GM12874 (cell line): ENCODE measurements at regions not wholly inside any gene's neighbourhood (a gene's known extent, or its start where the extent isn't known, plus 50 kb on each side); places are given as distances from the start of the nearest gene placed in this dataset.

Experiments used
- TF ChIP-seq, protein P1 (sequence below): IDR thresholded peaks from 2 replicates; pipeline ENCODE4 v1.5.1; 2011; ENCODE audit warnings: low read depth, mild to moderate bottlenecking, control low read depth, low read length, moderate library complexity; ENCODE audit not compliant: insufficient read depth

DNA sequence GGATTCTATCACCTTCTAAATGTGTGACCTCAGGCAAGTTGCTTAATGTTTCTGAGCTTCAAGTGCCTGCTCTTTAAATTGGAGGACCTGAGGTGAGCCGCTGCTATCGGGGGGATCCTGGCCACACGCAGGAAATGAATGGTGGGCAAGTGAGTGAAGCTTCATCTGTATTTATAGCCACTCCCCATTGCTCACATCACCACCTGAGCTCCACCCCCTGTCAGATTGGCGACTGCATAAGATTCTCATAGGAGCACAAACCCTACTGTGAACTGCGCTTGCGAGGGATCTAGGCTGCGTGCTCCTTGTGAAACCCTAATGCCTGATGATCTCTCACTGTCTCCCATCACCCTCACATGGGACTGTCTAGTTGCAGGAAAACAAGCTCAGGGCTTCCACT is 158.6 kb upstream of the CCND2 start:
- TF ChIP-seq, protein P1, sequence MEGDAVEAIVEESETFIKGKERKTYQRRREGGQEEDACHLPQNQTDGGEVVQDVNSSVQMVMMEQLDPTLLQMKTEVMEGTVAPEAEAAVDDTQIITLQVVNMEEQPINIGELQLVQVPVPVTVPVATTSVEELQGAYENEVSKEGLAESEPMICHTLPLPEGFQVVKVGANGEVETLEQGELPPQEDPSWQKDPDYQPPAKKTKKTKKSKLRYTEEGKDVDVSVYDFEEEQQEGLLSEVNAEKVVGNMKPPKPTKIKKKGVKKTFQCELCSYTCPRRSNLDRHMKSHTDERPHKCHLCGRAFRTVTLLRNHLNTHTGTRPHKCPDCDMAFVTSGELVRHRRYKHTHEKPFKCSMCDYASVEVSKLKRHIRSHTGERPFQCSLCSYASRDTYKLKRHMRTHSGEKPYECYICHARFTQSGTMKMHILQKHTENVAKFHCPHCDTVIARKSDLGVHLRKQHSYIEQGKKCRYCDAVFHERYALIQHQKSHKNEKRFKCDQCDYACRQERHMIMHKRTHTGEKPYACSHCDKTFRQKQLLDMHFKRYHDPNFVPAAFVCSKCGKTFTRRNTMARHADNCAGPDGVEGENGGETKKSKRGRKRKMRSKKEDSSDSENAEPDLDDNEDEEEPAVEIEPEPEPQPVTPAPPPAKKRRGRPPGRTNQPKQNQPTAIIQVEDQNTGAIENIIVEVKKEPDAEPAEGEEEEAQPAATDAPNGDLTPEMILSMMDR, result no peak

DNA sequence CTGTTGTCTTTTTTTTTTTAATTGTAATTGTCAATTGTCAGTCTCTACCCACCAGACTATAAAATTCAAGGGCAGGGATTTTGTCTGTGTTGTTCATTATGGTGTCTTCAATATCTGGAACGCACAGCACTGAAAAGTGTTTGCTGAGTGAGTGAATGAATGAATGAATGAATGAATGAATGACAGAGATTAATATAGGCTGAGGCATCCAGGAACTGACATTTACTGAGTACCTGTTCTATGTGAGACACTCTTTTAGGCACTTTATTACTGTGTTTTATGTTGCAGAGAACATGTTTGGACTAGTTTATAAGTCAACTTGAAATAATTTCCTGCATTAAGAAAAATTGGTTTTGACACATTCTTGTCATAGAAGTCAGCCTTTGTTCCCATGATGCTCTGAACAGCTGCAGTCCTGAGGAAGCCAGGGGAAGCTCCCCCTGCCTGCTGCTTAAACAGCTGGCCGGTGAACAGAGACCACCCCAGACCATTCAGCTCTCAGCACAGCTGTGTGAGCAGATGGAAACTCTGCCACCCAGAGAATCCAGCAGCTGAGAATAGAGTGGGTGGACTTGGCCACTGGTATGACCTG is 160.7 kb upstream of the CCND2 start:
- TF ChIP-seq, protein P1, result no peak

DNA sequence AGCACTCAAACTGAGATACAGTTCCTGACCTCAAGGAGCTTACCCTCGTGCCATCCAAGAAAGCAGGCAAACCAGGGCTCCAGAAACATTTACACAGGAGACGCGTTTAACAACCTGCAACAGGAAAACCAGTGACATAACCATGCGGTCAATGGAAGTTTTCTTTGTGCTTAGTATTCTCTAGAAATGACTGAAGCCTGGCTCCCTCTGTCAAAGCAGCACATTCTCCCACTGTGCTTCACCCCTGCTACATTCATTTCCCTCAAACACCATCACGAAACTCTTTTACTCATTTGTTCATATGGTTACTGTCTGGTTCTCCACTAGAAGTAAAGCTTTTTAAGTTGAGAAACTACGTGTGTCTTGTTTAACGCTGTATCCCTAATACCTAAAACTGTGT is 161.3 kb upstream of the CCND2 start:
- TF ChIP-seq, protein P1, result no peak

DNA sequence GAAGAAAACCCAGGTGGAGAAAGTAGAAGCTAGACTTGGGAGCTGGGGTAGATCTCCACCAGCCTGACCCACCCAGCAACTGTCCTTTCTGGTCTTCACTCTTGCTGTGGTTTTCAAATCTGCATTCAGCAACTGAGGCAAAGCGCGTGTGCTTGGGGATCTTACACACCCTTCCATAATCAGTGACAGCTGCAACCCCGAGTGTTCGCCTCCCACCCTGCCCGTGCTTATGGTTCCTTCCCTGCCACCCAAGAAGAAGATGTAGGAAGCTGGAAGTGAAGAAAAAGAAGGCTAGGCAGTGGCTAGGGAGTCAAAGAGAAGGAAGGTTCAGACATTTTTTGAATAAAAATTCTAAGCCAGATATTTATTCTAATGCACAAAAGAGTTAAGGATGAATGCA is 162.6 kb upstream of the CCND2 start:
- TF ChIP-seq, protein P1, result no peak

- TF ChIP-seq, protein P1, result no peak
Observed at GRCh38 chr12:4109826-4110225, 163.7 kb upstream of the CCND2 start.

DNA sequence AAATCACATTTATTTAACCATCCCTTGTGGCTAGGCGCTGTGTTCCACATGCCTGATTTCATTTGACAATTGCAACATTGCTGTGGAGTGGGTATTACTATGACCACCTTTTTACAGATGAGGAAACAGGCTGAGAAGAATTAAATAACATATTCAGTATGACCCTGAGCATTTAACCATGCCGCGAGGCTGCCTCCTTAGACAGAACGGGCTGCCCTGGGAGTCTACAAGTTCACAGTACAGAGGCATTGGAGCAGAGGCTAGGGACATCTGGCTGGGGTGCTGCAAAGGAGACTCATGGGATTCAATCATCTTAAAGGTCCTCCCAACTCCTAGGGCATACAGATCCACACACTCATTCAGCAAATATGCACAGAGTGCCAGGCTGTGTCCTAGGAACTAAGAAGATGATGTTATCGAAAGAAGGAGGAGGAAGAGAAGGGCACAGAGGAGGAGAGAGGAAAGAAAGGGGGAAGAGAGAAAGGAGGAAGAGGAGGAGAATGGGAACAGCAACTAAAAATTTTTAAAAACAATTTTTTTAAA is 164.7 kb upstream of the CCND2 start:
- TF ChIP-seq, protein P1, result no peak

DNA sequence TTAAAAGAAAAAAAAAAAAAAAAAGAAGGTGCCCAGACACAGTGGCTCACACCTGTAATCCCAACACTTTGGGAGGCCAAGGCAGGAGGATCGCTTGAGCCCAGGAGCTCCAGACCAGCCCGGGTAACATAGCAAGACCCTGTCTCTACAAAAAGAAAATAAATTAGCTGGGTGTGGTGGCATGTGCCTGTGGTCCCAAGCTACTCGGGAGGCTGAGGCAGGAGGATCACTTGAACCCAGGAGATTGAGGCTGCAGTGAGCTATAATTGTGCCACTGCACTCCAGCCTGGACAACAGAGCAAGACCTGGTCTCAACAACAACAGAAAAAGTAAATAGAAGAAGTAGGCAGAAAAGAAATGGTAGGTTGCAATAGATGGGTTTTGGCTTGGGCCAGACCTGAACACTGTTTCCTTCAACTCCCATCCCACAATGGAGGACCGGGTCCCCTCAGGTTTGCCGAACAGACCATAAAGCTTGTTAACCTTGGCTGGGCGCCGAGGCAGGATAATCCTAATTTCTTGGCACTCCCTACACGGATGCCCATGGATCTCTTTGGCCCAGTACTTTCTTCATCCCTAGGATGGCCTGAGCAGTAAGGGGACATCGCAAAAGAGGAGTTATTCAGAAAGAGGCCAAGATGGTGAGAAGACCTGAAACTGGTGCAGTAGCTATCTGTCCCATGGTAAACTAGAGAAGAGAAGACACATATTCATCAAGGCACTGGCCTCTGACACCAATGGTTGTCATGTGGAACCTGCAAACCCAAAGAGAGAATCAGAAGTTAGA is 165.5 kb upstream of the CCND2 start:
- TF ChIP-seq, protein P1, result no peak
